ENCODE measurements at regions not wholly inside any gene's neighbourhood (a gene's known extent, or its start where the extent isn't known, plus 50 kb on each side); places are given as distances from the start of the nearest gene placed in this dataset.

GRCh38 chr2:150350500-150350899 is 137.0 kb downstream of the RND3 start:
- no peak for TF ChIP-seq CTCF (IDR thresholded peaks at IDR 0.05; ENCODE audit: low read depth, low read length)
- H3K4me1 ChIP-seq (ENCODE audit: low read depth), result no peaks in the 10 kb centered on the region
- H3K4me3 ChIP-seq, result no peak overlapping the region
- no peaks in the 10 kb centered on the region for H3K36me3 ChIP-seq
- no peak overlapping the region for H3K27ac ChIP-seq
- no peaks in the 10 kb centered on the region for H3K9me3 ChIP-seq (ENCODE audit: low read depth)
- no peak for DNase-seq (ENCODE audit: low read depth in 1 of 2, low spot score in 1 of 2)
- no peaks in the 10 kb centered on the region for H3K27me3 ChIP-seq

- DNase-seq (ENCODE audit: low read depth in 1 of 2, low spot score in 1 of 2), result no peak
- Histone ChIP-seq H3K9me3 (ENCODE audit: low read depth) (no peaks in the 10 kb centered on the region), H3K27ac (no peak overlapping the region), H3K27me3 (no peaks in the 10 kb centered on the region), H3K36me3 (no peaks in the 10 kb centered on the region), H3K4me1 (ENCODE audit: low read depth) (no peaks in the 10 kb centered on the region), H3K4me3 (no peak overlapping the region)
- TF ChIP-seq CTCF (IDR thresholded peaks at IDR 0.05; ENCODE audit: low read depth, low read length), result no peak
Observed at GRCh38 chr2:150346806-150347205, 140.7 kb downstream of the RND3 start.

GRCh38 chr2:150341982-150342680 is 145.3 kb downstream of the RND3 start:
- Histone ChIP-seq H3K4me3 (no peak overlapping the region), H3K9me3 (ENCODE audit: low read depth) (no peaks in the 10 kb centered on the region), H3K36me3 (no peaks in the 10 kb centered on the region), H3K4me1 (ENCODE audit: low read depth) (no peaks in the 10 kb centered on the region), H3K27ac (no peak overlapping the region), H3K27me3 (no peaks in the 10 kb centered on the region)
- DNase-seq (ENCODE audit: low read depth in 1 of 2, low spot score in 1 of 2), result no peak
- TF ChIP-seq CTCF (IDR thresholded peaks at IDR 0.05; ENCODE audit: low read depth, low read length), result no peak

- DNase-seq (ENCODE audit: low read depth in 1 of 2, low spot score in 1 of 2), result peak in 1 of 2 donors; percentile 21
- H3K27ac ChIP-seq, result no peak overlapping the region
- no peaks in the 10 kb centered on the region for H3K9me3 ChIP-seq (ENCODE audit: low read depth)
- no peaks in the 10 kb centered on the region for H3K36me3 ChIP-seq
- H3K4me3 ChIP-seq, result no peak overlapping the region
- H3K4me1 ChIP-seq (ENCODE audit: low read depth), result no peaks in the 10 kb centered on the region
- H3K27me3 ChIP-seq, result no peaks in the 10 kb centered on the region
- TF ChIP-seq CTCF (IDR thresholded peaks at IDR 0.05; ENCODE audit: low read depth, low read length), result no peak
Observed at GRCh38 chr2:150339951-150340350, 147.5 kb downstream of the RND3 start.

- Histone ChIP-seq H3K36me3 (no peaks in the 10 kb centered on the region), H3K27me3 (no peaks in the 10 kb centered on the region), H3K4me1 (ENCODE audit: low read depth) (no peaks in the 10 kb centered on the region), H3K4me3 (no peak overlapping the region), H3K9me3 (ENCODE audit: low read depth) (no peaks in the 10 kb centered on the region), H3K27ac (no peak overlapping the region)
- TF ChIP-seq CTCF (IDR thresholded peaks at IDR 0.05; ENCODE audit: low read depth, low read length), result no peak
- DNase-seq (ENCODE audit: low read depth in 1 of 2, low spot score in 1 of 2), result peak in 1 of 2 donors; percentile 6
Observed at GRCh38 chr2:150339282-150339681, 148.2 kb downstream of the RND3 start.
